Spleen (tissue), 11 donors: ENCODE measurements at regions not wholly inside any gene's neighbourhood (a gene's known extent, or its start where the extent isn't known, plus 50 kb on each side); places are given as distances from the start of the nearest gene placed in this dataset.

Source experiments
- DNase-seq: peaks from one replicate; pipeline ENCODE4 v3.0.0-alpha.2; 2020
- H3K27ac ChIP-seq, 8 donors: fragments of 200-600 bp; sonication (generic) in 7 of 8; 1 replicate in 4 of 8; 2 replicates in 4 of 8; pipeline versions ENCODE4 v1.5.0 to v1.8.0; 2016 to 2021; ENCODE audit warnings: inconsistent platforms in 4 of 8, mild to moderate bottlenecking in 4 of 8, moderate library complexity in 1 of 8
- H3K27me3 ChIP-seq, 7 donors: fragments of 200-600 bp; sonication (generic) in 6 of 7; replicated peaks in 1 of 7; 1 replicate in 4 of 7; 2 replicates in 3 of 7; pipeline versions ENCODE4 v1.5.0 to v1.8.0; 2016 to 2021; ENCODE audit warnings: inconsistent platforms in 3 of 7, mild to moderate bottlenecking in 1 of 7
- H3K36me3 ChIP-seq, 6 donors: fragments of 200-600 bp; sonication (generic) in 5 of 6; 1 replicate in 4 of 6; 2 replicates in 2 of 6; pipeline versions ENCODE4 v1.5.0 to v1.8.0; 2016 to 2021; ENCODE audit warnings: inconsistent platforms in 2 of 6
- H3K4me1 ChIP-seq, 6 donors: fragments of 200-600 bp; sonication (generic) in 5 of 6; 1 replicate in 3 of 6; 2 replicates in 3 of 6; pipeline versions ENCODE4 v1.5.0 to v1.8.0; 2016 to 2021; ENCODE audit warnings: inconsistent platforms in 3 of 6
- H3K4me3 ChIP-seq, 8 donors: fragments of 200-600 bp; sonication (generic) in 7 of 8; 1 replicate in 4 of 8; 2 replicates in 4 of 8; pipeline versions ENCODE4 v1.5.0 to v1.8.0; 2016 to 2021; ENCODE audit warnings: inconsistent platforms in 4 of 8, mild to moderate bottlenecking in 4 of 8, moderate library complexity in 2 of 8
- H3K9me3 ChIP-seq, 8 donors: fragments of 200-600 bp; sonication (generic) in 7 of 8; 1 replicate in 4 of 8; 2 replicates in 4 of 8; pipeline versions ENCODE4 v1.5.0 to v1.8.0; 2016 to 2021; ENCODE audit warnings: inconsistent platforms in 4 of 8
- CTCF ChIP-seq, 11 experiments: fragments of 200-600 bp in 7 of 11; fragments of 450-650 bp in 4 of 11; sonication (generic) in 4 of 11; IDR thresholded peaks in 8 of 11; conservative IDR thresholded peaks in 3 of 11; 1 replicate in 7 of 11; 2 replicates in 4 of 11; pipeline versions ENCODE4 v1.4.0 to v1.8.0; 2016 to 2021; ENCODE audit warnings: antibody characterized with exemption in 11 of 11, inconsistent platforms in 4 of 11, mild to moderate bottlenecking in 1 of 11
- POLR2A ChIP-seq, 3 donors: fragments of 450-650 bp; IDR thresholded peaks; one replicate each; pipeline ENCODE4 v1.5.1; 2017; ENCODE audit warnings: antibody characterized with exemption in 3 of 3, mild to moderate bottlenecking in 1 of 3
- POLR2AphosphoS5 ChIP-seq, 3 donors: sonication (generic); formaldehyde crosslinking; IDR thresholded peaks; one replicate each; pipeline ENCODE4 v1.5.1; 2017; ENCODE audit warnings: antibody characterized with exemption in 3 of 3
- WGBS, 5 donors: extraction: QIAGEN DNeasy Blood & Tissue Kit in 3 of 5; methylation state at CpG; one replicate each; pipeline versions ENCODE4 v1.1.5 to v1.1.7; 2013 to 2018; 5-methylcytosine and 5-hydroxymethylcytosine counted together
- intact Hi-C: fragments of 100-400 bp; cut with DNase I; formaldehyde crosslinking; loops from one replicate; pipeline ENCODE4 v1.15.0; 2023; ENCODE audit warnings: low total_unique reads
- donor health status: healthy with polysubstance abuse.
- donor health status: DM: no; HTN: no; CAD: no; lungs with moderate emphysema.
- donor health status: DM: no; HTN: no; CAD: no.
- donor health status: Bipolar disorder and iron deficiency.
- donor health status: healthy.
- donor health status: DM: no; HTN: no; CAD: no.
- donor health status: DM: yes; HTN: yes; CAD: no.

GRCh38 chr13:76600081-76600480 is 286.1 kb downstream of the KCTD12 start:
- intact Hi-C loops: no loop called here
- no peak for DNase-seq
- no peak for TF ChIP-seq CTCF (IDR thresholded peaks at IDR 0.05 in 8 of 11, conservative IDR thresholded peaks at IDR 0.05 in 3 of 11)
- Histone ChIP-seq H3K27ac (no peak overlapping the region), H3K9me3 (no peaks in the 10 kb centered on the region), H3K36me3 (no peaks in the 10 kb centered on the region), H3K4me3 (no peak overlapping the region), H3K27me3 (no peaks in the 10 kb centered on the region), H3K4me1 (peaks cover 0 to 10% (median 0%) of the 10 kb centered on the region in 6 donors)

- Histone ChIP-seq H3K27me3 (no peaks in the 10 kb centered on the region), H3K4me3 (no peak overlapping the region), H3K9me3 (peaks cover 0 to 7% (median 0%) of the 10 kb centered on the region in 8 donors), H3K27ac (no peak overlapping the region), H3K4me1 (peaks cover 0 to 10% (median 0%) of the 10 kb centered on the region in 6 donors), H3K36me3 (no peaks in the 10 kb centered on the region)
- WGBS, 5 donors: 38 to 73% (median 52%) methylated on average over 1 of the region's 1 CpG
- intact Hi-C loops: no loop called here
- TF ChIP-seq POLR2AphosphoS5 (IDR thresholded peaks at IDR 0.05): no peak
- TF ChIP-seq CTCF (IDR thresholded peaks at IDR 0.05 in 8 of 11, conservative IDR thresholded peaks at IDR 0.05 in 3 of 11): no peak
- TF ChIP-seq POLR2A (IDR thresholded peaks at IDR 0.05): no peak
- DNase-seq: no peak
Measured at GRCh38 chr13:76597868-76598267, 288.3 kb downstream of the KCTD12 start.

DNA sequence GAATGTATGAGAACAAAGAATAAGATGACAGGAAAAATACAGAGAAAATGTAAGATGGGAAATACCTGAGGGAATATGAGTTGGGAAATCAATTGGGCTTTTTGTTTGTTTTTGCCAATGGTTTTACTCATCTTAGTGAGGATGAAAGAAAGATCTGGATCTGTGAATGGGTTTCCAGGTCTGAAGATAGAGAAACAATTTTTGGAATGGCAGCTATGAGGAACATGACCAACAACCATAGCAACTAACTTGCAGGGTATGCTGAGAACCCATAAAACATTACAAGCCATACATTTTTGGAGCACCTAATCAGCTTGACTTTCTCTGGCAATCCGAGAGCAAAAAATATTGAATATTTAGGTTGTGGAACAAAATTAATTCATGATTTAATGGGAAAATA is 290.0 kb downstream of the KCTD12 start:
- DNase-seq: no peak
- H3K9me3 ChIP-seq: peaks cover 0 to 7% (median 0%) of the 10 kb centered on the region in 8 donors
- no peaks in the 10 kb centered on the region for H3K36me3 ChIP-seq
- H3K27me3 ChIP-seq: no peaks in the 10 kb centered on the region
- no peak overlapping the region for H3K4me3 ChIP-seq
- no peak overlapping the region for H3K27ac ChIP-seq
- WGBS, 5 donors: 77 to 96% (median 94%) methylated on average over 1 of the region's 1 CpG
- peaks cover 0 to 10% (median 0%) of the 10 kb centered on the region in 6 donors for H3K4me1 ChIP-seq
- TF ChIP-seq CTCF (IDR thresholded peaks at IDR 0.05 in 8 of 11, conservative IDR thresholded peaks at IDR 0.05 in 3 of 11): no peak
- intact Hi-C loops: no loop called here

GRCh38 chr13:76594435-76594834 is 291.8 kb downstream of the KCTD12 start:
- intact Hi-C loops: no loop called here
- WGBS, 5 donors: 93 to 100% (median 94%) methylated on average over 1 of the region's 1 CpG
- H3K36me3 ChIP-seq: no peaks in the 10 kb centered on the region
- H3K27ac ChIP-seq: no peak overlapping the region
- no peaks in the 10 kb centered on the region for H3K27me3 ChIP-seq
- H3K9me3 ChIP-seq: peaks cover 0 to 7% (median 0%) of the 10 kb centered on the region in 8 donors
- no peak overlapping the region for H3K4me3 ChIP-seq
- TF ChIP-seq CTCF (IDR thresholded peaks at IDR 0.05 in 8 of 11, conservative IDR thresholded peaks at IDR 0.05 in 3 of 11) (no peak), POLR2A (IDR thresholded peaks at IDR 0.05) (no peak), POLR2AphosphoS5 (IDR thresholded peaks at IDR 0.05) (no peak)
- H3K4me1 ChIP-seq: no peaks in the 10 kb centered on the region
- DNase-seq: no peak
